HG03575 (cell line): ENCODE measurements at regions not wholly inside any gene's neighbourhood (a gene's known extent, or its start where the extent isn't known, plus 50 kb on each side); places are given as distances from the start of the nearest gene placed in this dataset.

ENCODE experiments used
- ATAC-seq: cut with Tn5 transposase; IDR thresholded peaks from one replicate; pipeline ENCODE4 v1.9.1; 2021; ENCODE audit not compliant: unreplicated experiment, insufficient number of reproducible peaks, low FRiP score; ENCODE audit errors: extremely low read depth

DNA sequence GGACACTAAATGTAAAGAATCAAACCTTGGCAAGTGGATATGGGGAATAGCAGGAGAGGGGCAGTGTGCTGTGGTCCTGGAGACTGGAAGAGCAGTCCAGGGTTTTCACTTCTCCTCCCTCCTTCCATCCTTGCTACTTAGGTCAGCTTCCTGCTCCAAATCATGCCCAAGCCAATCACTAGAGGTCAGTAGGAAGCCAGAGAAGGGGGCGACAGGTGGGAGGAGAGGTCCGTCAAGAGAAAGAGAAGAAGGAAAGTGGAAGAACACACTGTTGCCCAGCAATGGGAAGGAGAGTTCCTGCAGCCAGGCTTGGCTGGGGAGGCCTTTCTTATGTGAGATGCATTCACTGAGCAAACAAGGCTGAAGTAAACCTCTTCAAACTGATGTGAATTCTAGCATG lies 289.6 kb downstream of the DTWD2 start:
- no peak for ATAC-seq

DNA sequence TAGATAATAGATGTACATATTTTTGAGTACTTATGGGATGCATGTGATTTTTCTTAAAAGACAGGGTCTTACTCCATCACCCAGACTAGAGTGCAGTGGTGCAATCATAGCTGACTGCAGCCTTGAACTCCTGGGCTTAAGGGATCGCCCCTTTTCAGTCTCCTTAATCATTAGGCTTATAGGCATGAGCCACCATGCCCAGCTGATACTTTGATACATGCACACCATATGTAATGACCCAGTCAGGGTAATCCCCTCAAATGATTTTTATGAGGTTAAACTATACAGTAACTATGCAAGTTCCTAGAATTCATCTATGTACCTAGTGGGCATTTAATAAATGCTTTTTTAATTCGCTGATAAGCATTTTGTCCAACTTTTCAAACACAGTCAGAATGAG lies 292.3 kb downstream of the DTWD2 start:
- ATAC-seq, result no peak

- ATAC-seq, result no peak
Measured at GRCh38 chr5:118692811-118693342, 295.5 kb downstream of the DTWD2 start.

GRCh38 chr5:118687661-118688621 lies 300.4 kb downstream of the DTWD2 start:
- no peak for ATAC-seq

DNA sequence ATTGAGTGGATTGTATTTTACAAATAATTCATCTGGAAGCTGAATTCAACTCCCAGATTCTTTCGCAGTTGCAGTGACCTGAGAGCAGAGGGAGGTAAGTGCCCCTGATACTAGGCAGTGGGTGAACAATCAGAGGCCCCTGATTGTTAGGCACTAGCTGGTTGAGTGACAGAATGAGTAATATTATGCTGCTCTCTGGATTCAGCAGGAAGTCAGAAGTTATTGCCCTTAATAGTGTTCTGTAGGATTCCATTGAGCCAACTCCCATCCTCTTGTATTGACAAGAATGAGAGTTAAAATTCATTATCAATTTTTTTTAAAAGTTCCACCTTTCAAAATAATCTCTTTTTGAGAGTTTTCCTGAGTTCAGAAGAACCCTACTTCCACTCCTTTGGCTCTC lies 301.2 kb downstream of the DTWD2 start:
- ATAC-seq, result no peak

GRCh38 chr5:118681655-118682054 lies 306.7 kb downstream of the DTWD2 start:
- ATAC-seq, result no peak

DNA sequence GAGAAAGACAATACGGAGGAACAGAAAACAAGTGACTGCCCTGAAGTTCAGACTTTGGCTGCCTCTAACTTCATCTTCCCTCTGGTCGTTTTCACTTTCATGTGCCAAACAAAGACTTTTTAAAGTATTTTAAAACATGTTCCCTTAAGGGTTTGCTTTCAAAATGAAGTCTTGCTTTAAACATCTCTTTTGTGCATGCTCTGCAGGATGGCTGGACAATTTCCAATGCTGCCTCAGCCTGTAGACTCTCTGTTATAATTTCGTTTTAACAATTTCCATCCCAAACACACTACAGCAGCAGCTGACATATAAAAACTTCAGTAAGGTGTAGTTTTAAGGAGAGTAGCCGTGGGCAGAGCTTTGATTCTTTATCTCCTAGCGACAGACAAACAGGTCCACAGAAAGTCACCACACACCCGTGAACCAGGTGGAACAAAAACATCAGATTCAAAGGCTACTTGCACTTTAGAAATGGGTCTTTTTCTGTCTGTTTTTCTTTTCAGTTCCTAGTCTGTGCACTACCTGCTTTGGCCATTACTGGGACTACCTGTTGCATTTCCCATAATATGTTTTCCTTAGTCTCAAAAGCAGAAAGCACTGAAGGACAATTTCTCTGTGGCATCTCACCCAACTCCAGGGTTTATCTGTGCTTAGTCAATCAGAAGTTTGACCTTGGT lies 308.9 kb downstream of the DTWD2 start:
- no peak for ATAC-seq

GRCh38 chr5:118678746-118679145 lies 309.6 kb downstream of the DTWD2 start:
- ATAC-seq, result no peak

DNA sequence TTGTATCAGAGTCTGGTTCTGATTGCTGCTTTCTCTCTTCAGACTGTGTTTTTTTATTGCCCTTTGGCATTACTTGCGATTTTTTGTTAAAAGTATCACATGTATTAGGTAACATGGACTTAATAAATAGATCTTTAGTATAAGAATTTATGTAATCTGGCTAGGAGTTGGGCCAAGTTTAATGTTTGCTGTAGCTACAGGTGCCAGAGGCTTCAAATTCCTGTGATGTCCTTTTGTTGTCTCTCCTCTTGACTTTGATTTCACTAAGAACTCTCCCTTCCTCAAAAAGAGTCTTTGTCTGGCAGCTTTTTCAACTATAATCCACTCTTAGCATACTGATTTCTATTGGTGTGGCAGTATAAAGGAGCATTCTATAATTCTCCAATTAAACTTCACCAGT lies 313.1 kb downstream of the DTWD2 start:
- no peak for ATAC-seq

DNA sequence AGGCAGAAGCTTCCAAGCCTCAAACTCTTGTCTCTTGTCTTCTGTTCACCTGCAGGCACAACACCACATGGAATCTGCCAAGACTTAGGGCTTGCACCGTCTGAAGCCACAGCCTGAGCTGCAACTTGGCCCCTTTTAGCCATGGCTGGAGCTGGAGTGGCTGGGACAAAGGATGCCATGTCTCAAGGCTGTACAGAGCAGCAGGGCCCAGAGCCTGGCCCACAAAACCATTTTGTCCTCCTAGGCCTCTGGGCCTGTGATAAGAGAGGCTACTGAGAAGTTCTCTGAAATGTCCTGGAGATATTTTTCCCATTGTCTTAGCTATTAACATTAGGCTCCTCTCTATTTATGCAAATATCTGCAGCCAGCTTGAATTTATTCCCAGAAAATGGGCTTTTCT lies 330.8 kb downstream of the DTWD2 start:
- ATAC-seq, result no peak

- ATAC-seq, result no peak
Measured at GRCh38 chr5:118653872-118654271, 334.5 kb downstream of the DTWD2 start.

GRCh38 chr5:118653183-118653582 lies 335.2 kb downstream of the DTWD2 start:
- ATAC-seq, result no peak

GRCh38 chr5:118651002-118651401 lies 337.3 kb downstream of the DTWD2 start:
- no peak for ATAC-seq

- ATAC-seq, result no peak
Measured at GRCh38 chr5:118647587-118647986, 340.8 kb downstream of the DTWD2 start.

GRCh38 chr5:118646917-118647316 lies 341.4 kb downstream of the DTWD2 start:
- ATAC-seq, result no peak

GRCh38 chr5:118637947-118638670 lies 350.2 kb downstream of the DTWD2 start:
- ATAC-seq, result no peak

- ATAC-seq, result no peak
Measured at GRCh38 chr5:118628660-118629354, 359.5 kb downstream of the DTWD2 start.

DNA sequence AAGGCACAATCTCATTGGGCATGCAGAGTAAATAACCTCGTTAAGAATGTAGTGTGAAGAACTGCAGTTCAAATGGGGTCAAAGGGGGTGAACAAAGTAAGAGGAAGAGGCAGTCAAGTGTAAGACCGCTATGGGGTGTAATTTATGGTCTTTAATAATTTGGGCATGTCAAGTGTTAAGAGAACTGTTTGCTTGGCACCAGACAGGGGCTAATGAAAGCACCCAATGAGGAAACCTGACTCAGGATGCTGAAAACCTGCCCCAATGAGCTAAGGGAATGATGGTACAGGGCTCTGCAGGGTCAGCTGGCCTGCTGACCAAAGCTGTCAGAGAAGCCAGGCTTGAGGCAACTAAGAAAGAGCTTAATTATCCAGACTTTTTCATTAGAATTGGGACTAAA lies 368.1 kb downstream of the DTWD2 start:
- ATAC-seq, result no peak

DNA sequence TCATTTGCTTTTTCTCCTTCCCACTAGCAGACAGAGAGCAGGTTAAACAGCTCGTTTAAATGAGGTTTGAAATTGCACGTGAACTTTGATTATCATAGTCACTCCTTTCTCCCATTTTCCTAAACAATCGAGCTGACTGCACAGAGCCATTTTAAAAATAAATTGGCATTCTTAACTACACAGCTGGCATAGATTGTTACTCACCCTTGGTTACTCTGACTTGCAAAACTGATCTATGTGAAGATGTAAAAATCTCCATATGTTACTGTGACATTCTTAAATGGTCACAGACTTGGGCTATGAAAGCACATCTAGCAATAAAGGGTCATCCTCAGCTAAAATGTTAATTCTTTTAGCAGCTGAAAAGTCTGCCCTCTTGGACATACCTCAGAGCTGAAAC lies 368.5 kb downstream of the DTWD2 start:
- no peak for ATAC-seq
